ENCODE measurements at regions not wholly inside any gene's neighbourhood (a gene's known extent, or its start where the extent isn't known, plus 50 kb on each side); places are given as distances from the start of the nearest gene placed in this dataset.

DNA sequence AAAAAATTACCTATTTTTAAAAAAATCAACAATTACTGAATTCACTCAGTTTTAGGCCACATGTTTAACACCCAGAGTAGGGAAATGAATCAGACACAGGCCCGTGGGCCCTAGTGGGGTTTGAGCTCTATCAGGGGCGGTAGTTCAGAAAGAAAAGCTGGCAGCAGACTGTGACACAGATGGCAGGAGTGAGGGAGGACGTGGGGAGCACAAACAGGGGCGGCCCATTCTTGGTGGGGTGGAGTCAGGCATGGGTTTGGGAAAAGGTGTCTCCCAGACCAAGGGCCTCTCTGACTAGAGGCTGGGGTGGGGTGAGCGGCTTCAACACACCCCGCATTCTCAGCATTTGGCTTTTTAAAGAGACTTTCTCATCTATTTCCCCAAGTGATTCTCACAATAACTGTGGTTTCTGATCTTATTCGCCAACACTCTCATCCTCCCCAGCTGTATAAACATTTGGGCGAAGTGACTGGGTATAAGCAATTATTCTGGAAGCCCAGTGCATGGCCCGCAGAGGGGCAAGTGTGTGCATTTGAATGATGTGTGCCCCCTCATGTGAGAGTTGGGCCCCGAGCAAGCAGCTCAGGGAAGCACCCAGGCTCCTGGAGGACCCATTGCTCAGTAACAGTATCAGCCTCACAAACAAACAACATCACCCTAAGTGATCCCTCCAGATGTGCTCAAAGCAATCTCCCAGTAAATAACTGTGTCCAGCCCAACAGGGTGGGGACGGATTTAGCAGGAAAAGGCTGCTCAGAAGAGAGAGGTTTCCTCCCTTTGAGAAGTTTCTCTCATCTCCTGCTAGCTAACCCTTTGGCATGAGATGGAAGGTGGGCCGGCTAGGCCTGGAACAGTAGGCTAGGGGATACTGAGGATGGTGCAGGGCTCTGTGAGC lies 437.6 kb upstream of the ZMIZ1 start:
- intact Hi-C loops (cut with DNase I), result no loop called here
- peak; percentile 86 for ATAC-seq
- DNase-seq (ENCODE audit: low spot score), result no peak

DNA sequence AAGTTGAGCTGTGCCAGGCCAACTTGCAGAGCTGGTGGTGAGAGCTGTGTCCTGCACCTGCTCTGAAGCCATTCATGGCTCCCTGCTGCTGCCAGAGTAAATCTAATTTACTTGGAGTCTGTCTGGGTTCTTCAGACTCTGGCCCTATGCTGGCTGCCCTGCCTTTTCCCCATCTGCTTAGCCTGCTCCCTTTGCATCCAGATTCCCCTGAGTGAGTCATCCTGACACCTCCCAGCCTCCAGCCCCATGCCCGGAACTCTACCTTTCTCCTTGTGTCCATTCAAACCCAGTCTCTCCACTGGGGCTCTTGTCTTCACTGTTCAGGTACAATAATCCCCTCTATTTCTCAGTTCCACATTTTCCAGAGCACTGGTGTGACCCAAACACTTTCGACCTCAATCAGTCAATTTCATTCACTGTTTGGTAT lies 434.4 kb upstream of the ZMIZ1 start:
- no peak for ATAC-seq
- intact Hi-C loops (cut with DNase I), result no loop called here
- no peak for DNase-seq (ENCODE audit: low spot score)

DNA sequence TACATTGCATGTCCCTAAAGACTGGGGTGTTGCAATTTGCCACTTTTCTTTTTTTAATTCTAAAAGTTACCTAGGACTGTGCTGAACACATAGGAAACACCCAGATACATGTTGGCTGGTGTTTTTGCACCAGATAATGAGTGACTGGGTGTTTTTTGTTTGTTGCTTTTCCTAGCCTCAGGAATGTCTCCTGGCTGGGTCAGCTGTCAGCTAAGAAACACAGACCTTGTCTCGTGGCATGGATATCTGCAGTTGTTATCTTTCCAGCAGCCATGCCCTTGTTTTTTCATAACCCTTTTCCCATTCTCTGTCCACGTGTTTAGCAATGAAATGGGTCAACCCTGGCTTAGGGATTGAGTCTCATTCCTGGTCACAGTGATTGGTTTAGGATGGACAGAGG lies 433.9 kb upstream of the ZMIZ1 start:
- intact Hi-C loops (cut with DNase I), result no loop called here
- ATAC-seq (peak; percentile 31), DNase-seq (ENCODE audit: low spot score) (no peak)

DNA sequence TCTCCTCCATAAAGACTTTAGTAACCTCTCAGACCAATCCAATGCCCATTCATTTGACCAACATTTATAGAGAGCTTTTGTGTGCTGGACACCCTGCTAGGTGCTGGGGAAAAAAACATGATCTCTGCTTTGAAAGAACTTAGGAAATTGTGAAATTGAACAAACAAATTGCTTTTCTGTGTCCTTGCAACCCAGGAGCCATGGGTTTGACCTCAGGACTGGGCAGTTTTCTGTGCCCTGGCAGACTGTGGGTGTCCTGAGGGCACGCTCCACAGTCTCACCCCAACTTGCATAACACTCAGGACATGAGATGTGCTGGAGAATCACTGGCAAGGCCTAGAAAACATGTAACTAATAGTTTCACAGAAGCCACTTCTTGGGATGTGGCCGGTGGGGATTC lies 429.1 kb upstream of the ZMIZ1 start:
- DNase-seq (ENCODE audit: low spot score) (no peak), ATAC-seq (no peak)
- intact Hi-C loops (cut with DNase I), result no loop called here

DNA sequence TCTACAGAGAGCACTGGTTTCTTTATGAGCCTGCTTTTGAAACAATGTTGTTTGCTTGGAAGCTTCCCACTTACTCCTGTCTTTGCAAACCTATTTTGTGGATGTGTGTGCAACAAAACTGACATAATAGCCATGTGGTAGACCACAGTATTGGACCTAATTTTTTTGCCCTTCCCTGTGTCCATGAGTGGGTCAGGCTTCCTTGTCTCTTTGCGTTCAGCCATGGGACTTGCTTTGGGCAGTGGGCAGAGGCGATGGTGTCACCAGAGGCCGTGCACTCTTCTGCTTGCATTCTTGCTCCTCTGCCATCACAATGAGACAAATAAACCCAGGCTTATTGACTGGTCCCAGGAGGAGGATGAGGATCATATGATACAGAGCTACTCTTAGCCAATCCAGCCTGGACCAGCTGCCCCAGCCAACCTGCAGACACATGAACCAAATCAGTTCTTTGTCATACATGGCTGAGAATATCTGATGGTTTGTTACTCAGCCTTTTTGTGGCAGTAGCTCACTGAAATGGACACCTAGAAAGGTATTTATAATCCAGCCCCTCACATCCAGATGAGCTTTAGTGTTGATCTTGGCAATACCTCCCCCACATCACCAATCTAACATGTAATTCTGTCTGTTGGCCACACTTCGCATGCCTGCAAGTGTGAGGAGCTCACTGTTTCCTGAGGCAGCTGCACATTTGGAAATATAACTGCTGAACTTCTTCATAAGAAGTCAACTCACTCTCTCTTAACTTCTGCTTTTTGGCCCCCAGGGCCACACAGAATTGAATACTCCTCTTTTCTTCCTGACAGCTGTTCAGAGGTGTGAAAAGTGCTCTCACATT lies 427.8 kb upstream of the ZMIZ1 start:
- intact Hi-C loops (cut with DNase I), result no loop called here
- no peak for DNase-seq (ENCODE audit: low spot score)
- peak; percentile 92 for ATAC-seq

DNA sequence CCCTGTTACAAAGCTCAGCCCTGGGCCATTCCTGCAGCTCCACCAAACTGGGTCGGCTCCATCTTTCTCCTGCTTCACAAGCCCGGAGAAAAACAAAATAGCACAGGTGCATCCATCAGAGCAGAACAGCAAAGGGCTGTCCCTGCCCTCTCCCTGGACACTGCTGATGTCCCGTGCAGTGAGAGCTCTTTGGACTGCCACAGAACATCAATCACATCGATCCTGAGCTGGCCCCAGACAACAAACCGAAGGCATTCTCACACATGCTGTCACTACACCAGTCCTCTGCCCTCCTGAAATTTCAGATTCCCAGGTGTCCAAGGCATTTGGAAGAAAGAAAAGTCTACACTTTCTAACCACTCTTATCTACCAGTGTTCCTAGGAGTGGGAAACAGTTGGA lies 427.1 kb upstream of the ZMIZ1 start:
- DNase-seq (ENCODE audit: low spot score) (no peak), ATAC-seq (peak; percentile 4)
- intact Hi-C loops (cut with DNase I), result no loop called here

DNA sequence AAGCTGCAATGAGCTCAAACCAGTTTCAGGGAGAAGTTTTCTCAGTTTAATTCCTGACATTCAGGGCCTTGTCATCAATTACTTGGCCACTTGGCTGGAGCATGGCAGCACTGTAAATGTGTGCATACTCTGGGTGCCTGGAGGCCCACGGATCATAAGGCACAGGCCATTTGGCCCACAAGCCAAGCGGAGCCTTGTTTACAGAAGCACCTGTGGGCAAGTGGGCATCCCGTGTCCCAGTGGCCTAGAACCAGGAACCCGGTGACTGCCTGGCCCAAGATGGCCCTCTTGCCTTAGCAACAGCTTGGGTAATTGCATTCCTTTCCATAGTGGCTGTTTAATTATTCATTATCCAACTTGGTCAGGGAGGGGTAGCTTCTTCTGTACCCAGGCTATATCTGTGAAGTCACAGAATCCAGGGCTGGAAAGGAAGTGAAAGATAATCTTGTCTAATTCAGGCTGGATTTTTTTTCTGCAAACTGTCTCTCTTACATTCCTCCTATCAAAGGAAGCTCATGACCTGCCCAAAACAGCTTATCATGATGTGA lies 426.4 kb upstream of the ZMIZ1 start:
- DNase-seq (ENCODE audit: low spot score) (no peak), ATAC-seq (no peak)
- intact Hi-C loops (cut with DNase I), result no loop called here

DNA sequence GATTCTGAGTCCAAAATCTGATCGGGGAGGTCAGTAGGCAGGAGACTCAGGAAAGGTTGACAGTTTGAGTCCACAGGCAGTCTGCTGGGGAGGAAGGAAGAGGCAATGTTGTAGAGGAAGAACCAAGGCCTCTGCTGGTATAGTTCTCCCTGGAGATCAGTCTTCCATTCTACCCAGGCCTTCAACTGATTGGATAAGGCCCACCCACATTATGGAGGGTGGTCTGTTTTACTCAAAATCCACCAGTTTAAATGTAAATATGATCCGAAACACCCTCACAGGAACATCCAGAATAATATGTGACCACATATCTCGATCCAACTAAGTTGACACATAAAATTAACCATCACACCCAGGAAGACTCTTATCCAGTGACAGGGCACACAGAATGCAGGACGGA lies 425.3 kb upstream of the ZMIZ1 start:
- DNase-seq (ENCODE audit: low spot score), result no peak
- intact Hi-C loops (cut with DNase I), result no loop called here
- no peak for ATAC-seq

DNA sequence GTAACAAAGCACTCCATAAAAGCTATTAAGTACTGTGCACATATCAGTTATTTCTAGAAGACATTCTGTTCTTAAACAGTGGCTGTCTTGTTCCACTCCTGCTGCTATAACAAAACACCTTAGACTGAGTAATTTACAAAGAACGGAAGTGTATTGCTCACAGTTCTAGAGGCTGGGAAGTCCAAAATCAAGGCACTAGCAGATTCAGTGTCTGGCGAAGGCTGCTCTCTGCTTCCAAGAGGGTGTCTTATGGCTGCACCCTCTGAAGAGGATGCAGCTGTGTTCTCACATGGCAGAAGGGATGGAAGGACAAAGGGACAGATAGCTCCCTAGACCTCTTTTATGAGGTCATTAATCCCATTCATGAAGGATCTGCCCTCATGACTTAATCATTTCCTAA lies 424.2 kb upstream of the ZMIZ1 start:
- intact Hi-C loops (cut with DNase I), result no loop called here
- ATAC-seq (no peak), DNase-seq (ENCODE audit: low spot score) (no peak)

DNA sequence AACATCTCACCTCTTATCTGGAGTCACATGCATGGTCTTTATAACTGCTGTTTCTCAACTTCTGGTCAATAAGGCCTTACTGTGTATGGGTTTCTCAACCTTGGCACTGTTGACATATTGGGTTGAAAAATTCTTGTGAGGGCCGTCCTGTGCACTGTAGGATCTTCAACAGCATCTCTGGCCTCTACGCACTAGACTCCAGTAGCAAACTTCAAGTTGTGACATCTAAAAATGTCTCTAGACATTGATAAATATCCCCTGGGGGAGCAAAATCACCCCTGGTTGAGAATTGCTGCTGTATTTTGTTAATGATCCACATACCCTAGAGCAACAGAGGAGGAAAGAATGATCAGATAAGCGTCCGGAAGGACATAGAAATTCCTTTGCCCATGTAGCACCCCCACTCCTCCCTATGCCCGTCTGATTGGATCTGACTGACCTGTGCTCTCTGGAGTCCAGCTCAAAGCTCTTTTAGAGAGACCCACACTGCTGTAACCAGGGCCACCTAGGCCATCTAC lies 423.5 kb upstream of the ZMIZ1 start:
- no peak for ATAC-seq

DNA sequence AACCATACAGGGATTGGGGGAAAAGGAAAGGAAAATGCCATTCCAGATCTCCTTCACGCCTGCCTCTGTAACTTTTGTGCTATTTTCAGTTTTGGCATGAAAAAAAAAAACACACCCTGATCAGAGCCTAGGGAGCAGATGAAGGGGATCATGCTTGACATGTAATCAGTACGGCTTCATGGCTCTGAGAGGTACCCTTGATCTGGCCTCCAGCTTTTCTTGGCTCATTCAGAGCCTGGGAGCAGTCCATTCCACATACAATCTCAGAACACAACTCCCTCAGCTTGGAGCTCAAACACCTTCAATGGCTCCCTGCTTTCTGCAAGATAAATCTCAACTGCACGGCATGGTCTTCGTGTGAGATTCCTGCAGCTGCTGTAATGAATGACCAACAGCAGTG lies 422.8 kb upstream of the ZMIZ1 start:
- ATAC-seq (no peak), DNase-seq (ENCODE audit: low spot score) (no peak)
- intact Hi-C loops (cut with DNase I), result no loop called here

More for the DNA sequence above, 423.5 kb upstream of the ZMIZ1 start:
- DNase-seq (ENCODE audit: low spot score), result no peak
- intact Hi-C loops (cut with DNase I), result no loop called here

DNA sequence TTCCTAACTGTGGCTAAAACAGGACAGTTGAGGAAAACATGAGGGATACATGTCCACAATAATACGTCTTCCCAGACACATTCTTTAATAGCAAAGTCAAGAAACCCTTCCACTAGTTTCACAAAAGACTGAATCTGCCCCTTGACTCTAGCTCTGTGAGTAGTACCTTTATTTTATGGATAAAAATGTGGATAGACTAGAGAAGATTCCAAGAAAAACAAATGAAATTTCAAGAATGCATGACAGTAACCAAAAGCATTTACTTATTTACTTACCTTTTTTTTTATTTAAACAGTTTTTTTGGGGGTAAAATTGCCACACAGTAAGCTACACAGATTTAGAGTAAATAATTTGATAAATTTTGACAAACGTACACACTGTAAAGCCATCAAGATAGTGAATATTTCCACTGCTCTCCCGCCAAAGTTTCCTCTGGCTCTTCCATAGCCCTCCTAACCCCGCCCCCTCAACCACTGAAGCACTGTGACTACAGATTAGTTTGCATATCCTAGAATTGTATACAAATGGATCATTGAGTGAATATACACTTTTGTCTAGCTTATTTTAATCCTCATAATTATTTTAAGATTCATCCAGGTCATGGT lies 420.4 kb upstream of the ZMIZ1 start:
- intact Hi-C loops (cut with DNase I), result no loop called here
- no peak for DNase-seq (ENCODE audit: low spot score)

DNA sequence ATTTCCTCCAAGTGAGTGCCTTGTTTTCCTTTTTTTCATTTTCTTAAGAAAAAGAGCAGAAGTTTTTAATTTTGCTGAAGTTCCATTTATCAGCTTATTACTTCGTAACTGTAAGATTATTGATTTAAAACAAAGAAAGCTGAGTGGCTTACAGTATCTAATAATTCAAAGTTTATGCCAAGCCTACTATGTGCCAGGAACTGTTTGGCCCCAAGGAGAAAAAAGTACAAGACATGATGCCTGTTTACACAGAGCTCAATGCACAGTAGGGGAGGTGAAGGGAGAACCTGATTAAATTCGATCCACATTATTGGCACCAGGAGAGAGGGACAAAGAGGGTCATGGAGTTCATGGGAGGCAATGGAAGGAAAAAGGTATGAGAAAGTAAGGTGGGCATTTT lies 419.3 kb upstream of the ZMIZ1 start:
- intact Hi-C loops (cut with DNase I), result no loop called here
- no peak for DNase-seq (ENCODE audit: low spot score)
- no peak for ATAC-seq

More for the DNA sequence above, 420.4 kb upstream of the ZMIZ1 start:
- ATAC-seq, result no peak

DNA sequence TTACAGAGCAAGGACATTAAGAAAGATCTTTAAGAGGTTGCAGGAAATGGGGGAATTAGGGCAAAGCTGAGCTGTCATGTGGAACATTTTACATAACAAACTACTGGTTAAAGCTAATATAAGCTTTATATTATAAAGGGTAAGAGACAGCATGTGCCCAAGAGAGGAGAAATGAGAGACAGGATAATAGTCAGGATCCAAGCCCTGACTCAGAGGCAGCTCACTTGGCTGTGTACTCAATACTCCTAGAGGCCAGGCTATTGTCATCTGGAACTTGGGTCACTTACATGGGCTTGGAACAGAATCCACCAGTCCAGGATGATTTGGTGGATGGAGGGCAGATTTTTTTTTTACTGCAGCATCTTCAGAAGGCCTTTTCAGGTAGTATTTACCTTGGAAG lies 418.6 kb upstream of the ZMIZ1 start:
- no peak for DNase-seq (ENCODE audit: low spot score)
- intact Hi-C loops (cut with DNase I), result no loop called here
- ATAC-seq, result no peak

DNA sequence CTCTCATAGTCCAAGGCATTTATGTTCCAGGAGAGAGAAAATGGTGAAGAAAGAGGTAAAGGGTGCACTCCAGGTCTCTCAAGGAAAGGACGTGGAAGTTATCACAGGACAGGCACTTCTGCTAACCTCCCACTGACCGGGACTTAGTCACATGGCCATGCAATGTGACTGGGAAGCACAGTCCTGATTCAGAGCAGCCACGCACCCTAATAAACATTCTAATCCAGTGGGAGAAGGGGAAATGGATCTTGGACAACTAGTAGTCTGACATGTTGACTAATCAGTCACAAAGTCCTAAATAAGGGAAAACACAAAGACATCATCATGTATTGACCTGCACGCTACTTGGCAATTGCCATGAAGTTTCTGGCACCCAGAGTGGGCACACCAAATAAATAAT lies 417.5 kb upstream of the ZMIZ1 start:
- ATAC-seq (no peak), DNase-seq (ENCODE audit: low spot score) (no peak)
- intact Hi-C loops (cut with DNase I), result no loop called here

DNA sequence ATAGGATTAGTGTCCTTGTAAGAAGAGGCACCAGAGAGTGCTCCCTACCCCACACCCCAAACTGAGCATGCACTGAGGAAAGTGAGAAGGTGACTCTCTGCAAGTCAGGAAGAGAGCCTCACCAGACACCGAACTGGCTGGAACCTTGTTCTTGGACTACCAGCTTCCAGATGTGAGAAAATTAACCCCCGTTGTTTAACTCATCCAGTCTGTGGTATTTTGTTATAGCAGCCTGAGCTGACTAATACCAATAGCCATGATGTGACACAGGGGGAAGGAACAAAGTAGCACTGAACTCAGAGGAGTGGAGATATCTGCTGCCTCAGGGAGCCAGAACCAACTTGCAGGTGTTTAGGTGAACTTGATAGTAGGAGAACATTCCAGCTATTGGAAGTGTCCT lies 415.2 kb upstream of the ZMIZ1 start:
- DNase-seq (ENCODE audit: low spot score), result no peak
- ATAC-seq, result no peak
- intact Hi-C loops (cut with DNase I), result no loop called here

DNA sequence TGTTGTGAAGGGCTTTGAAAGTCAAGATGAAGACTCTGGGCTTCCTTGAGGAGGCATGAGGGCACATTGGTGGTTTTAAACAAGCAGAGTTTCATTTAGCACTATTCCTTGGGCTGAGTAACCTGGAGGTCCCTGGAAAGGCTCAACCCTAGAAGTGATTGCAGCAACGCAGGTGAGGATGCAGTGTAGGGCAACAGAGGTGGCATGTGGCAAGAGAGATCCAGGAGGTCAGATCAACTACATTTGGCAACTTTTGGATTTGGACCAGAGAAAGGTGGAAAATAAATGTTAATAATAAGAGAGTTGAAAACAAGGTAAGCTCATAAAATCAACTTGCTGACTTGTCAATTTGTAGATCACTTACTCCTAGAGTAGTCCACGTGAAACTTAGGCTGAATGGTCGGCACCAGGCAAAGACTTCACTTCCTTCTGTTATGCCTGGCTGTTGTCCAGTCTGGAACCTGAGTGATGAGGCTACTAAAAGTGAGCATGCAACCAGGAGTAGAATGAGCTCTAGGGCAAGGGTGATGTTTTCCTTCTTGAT lies 414.6 kb upstream of the ZMIZ1 start:
- DNase-seq (ENCODE audit: low spot score), result no peak
- intact Hi-C loops (cut with DNase I), result no loop called here
- no peak for ATAC-seq

DNA sequence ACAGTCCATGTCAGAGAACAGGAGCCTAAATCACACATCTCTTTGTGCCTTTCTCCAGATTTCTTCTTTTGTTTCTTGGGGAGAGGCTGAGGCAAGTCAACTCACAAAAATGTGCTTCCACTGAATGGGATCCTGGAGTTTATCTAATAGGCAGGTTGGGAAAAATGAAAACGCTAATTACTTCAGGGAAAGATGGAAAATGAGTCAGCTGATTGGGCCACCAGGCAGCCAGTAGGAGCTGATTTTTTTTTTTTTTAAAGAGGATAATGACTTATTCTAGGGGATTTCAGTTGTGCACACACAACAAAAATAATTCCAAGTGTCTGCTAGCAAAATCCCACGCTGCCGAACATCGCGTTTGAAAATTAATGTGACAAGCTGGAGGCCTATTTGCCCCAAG lies 412.8 kb upstream of the ZMIZ1 start:
- ATAC-seq, result no peak
- intact Hi-C loops (cut with DNase I), result no loop called here
- DNase-seq (ENCODE audit: low spot score), result no peak

Data from sciatic nerve (tissue), 2 donors.